AG09309 (cell line): ENCODE measurements at regions not wholly inside any gene's neighbourhood (a gene's known extent, or its start where the extent isn't known, plus 50 kb on each side); places are given as distances from the start of the nearest gene placed in this dataset.

ENCODE experiments used
- DNase-seq: peaks from one replicate; pipeline ENCODE4 v3.0.0-alpha.2; 2010; ENCODE audit warnings: low read depth
- H3K4me3 ChIP-seq: 2 replicates; pipeline ENCODE4 v1.5.1; 2011; ENCODE audit warnings: mild to moderate bottlenecking, low read depth, low read length, moderate library complexity; ENCODE audit not compliant: control insufficient read depth
- TF ChIP-seq, protein P1 (sequence below): IDR thresholded peaks from 2 replicates; pipeline ENCODE4 v1.5.1; 2011; ENCODE audit warnings: mild to moderate bottlenecking, low read depth, low read length, inconsistent platforms; ENCODE audit not compliant: insufficient read depth, control insufficient read depth; ENCODE audit errors: missing control alignments

GRCh38 chr12:132403636-132404434 is 74.4 kb upstream of the GALNT9 start:
- TF ChIP-seq, protein P1, sequence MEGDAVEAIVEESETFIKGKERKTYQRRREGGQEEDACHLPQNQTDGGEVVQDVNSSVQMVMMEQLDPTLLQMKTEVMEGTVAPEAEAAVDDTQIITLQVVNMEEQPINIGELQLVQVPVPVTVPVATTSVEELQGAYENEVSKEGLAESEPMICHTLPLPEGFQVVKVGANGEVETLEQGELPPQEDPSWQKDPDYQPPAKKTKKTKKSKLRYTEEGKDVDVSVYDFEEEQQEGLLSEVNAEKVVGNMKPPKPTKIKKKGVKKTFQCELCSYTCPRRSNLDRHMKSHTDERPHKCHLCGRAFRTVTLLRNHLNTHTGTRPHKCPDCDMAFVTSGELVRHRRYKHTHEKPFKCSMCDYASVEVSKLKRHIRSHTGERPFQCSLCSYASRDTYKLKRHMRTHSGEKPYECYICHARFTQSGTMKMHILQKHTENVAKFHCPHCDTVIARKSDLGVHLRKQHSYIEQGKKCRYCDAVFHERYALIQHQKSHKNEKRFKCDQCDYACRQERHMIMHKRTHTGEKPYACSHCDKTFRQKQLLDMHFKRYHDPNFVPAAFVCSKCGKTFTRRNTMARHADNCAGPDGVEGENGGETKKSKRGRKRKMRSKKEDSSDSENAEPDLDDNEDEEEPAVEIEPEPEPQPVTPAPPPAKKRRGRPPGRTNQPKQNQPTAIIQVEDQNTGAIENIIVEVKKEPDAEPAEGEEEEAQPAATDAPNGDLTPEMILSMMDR, result no peak
- no peak for DNase-seq
- no peak overlapping the region for H3K4me3 ChIP-seq

- DNase-seq, result no peak
- TF ChIP-seq, protein P1, result no peak
- H3K4me3 ChIP-seq, result no peak overlapping the region
These were observed 73.5 kb upstream of the GALNT9 start for GRCh38 chr12:132402831-132403416.

DNA sequence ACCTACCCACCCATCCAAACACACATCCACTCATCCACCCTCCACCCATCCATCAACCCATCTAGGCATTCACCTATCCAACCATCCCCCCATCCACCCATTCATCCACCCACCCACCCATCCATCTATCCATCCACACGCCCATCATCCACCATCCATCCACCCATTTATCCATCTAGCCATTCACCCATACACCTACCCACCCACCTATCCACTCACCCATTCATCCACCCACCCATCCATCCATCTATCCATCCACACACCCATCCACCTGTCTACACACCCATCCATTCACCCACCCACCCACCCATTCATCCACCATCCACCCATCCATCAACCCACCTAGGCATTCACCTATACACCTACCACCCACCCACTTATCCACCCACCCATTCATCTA is 72.6 kb upstream of the GALNT9 start:
- TF ChIP-seq, protein P1, result no peak
- no peak overlapping the region for H3K4me3 ChIP-seq
- DNase-seq, result no peak

DNA sequence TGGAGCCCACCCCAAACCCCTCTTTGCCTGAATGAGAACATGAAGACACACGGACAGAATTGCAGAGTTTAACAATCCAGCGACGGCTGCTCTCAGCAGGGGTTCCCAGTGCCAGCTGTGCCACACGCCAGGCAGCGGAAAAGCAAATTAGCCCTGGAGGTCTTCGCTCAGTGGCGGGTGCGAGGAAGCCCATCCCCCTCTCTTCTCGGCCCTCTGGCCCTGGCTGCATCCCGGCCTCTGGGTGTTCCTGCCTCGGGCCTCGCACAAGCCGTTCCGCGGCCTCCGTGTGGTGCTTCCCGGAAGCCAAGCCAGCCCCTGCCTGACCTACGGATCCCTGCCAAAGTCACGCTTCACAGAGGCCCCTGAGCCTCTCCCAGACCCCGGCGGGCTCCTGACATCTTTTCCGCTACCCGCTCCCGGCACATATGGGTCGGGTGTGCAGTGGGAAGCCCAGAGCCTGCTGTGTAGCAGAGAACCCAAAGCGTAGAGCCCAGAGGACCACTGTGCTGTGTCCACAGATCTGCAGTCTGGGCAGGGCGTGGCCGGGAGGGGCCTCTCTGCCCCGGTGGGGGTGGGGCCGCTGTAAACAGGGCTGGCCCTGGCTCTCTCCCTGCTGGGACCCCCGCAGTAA is 70.7 kb upstream of the GALNT9 start:
- no peak overlapping the region for H3K4me3 ChIP-seq
- TF ChIP-seq, protein P1, result no peak
- DNase-seq, result no peak

DNA sequence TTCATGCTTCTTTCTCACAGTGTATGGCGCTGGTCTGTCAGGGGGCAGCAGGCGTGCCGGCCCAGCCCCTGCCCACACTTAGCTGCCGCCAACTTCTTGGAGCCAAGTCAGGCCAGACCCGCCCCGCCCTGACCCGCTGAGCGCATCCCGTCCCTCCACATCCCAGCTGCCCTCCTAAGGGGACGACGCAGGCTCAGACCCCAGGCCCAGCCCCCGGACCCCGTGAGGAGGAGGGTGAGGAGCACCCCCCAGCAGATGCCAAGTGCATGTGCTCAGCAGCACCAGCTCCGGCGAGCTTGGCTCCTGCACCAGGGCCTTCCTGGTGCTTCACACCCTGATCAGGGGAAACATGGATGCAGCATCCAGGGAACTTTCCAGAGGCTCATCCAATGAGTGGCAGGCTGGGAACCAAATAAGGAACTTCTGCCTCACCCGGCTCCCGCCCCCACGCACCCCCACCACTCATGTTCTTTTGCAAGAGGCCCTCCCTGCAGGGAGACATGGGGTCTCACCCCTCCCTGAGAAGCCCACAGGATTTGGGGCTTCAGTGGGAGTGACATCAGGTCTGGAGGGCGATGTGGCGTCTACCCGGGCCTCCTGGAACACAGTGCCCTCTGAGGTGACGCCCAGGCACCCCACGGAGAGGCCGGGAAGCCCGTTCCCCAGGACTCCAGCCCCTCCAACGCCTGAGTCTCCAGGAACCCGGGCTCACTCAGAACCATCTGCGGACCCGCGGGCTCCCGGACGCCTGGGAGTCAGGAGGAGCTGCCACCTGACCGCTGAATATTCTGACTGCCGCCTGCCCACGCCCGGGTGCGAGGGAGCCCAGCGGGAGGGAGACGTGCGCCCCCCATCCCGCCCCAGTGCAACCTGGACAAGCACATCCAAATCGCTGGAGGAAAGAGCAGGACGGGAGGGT is 70.0 kb upstream of the GALNT9 start:
- TF ChIP-seq, protein P1, result no peak
- DNase-seq, result no peak
- H3K4me3 ChIP-seq, result no peak overlapping the region

DNA sequence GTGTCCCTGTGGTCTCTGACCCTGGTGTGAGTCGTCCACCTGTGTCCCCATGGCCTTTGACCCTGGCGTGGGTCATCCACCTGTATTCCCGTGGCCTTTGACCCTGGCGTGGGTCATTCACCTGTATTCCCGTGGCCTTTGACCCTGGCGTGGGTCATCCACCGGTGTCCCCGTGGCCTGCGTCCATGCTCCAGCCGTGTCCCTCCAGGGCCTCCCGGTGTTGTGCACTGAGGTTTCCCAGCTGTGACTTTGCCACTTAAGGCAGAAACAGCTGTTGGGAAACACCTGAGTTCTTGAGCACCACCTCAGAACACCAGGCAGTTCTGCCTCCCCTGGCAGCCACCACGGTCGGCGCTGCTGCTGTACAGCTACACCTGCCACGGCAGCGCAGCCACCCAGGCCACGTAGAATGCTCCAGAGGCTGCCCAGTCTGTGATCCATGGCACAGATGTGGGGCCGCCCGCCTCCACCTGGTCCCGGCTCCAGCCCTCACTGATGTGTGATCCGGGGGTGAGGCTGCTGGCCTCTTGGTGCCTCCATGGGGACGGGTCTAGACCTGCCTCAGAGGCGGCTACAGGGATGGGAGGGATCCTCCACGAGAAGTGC is 69.1 kb upstream of the GALNT9 start:
- TF ChIP-seq, protein P1, result no peak
- DNase-seq, result no peak
- no peak overlapping the region for H3K4me3 ChIP-seq
